Fibroblast of lung (primary cell): ENCODE measurements at regions not wholly inside any gene's neighbourhood (a gene's known extent, or its start where the extent isn't known, plus 50 kb on each side); places are given as distances from the start of the nearest gene placed in this dataset.

Source experiments
- DNase-seq, 2 donors: peaks; one replicate each; pipeline versions ENCODE4 v3.0.0 to v3.0.0-alpha.2; 2010; ENCODE audit warnings: low read depth in 2 of 2
- H2AFZ ChIP-seq: 2 replicates; pipeline ENCODE4 v1.5.1; 2012; ENCODE audit warnings: low read length, control low read depth, inconsistent platforms
- H3K27ac ChIP-seq: 2 replicates; pipeline ENCODE4 v1.5.1; 2011; ENCODE audit warnings: low read length, control low read depth; ENCODE audit not compliant: insufficient read depth
- H3K27me3 ChIP-seq: 2 replicates; pipeline ENCODE4 v1.5.1; 2011; ENCODE audit warnings: mild to moderate bottlenecking, low read length; ENCODE audit not compliant: control insufficient read depth, insufficient read depth
- H3K36me3 ChIP-seq: 2 replicates; pipeline ENCODE4 v1.5.1; 2011; ENCODE audit warnings: low read length; ENCODE audit not compliant: control insufficient read depth, insufficient read depth
- H3K4me1 ChIP-seq: 2 replicates; pipeline ENCODE4 v1.5.1; 2011; ENCODE audit warnings: low read length; ENCODE audit not compliant: control insufficient read depth, insufficient read depth; ENCODE audit errors: extremely low read depth
- H3K4me2 ChIP-seq: 2 replicates; pipeline ENCODE4 v1.5.1; 2011; ENCODE audit warnings: low read length, control low read depth; ENCODE audit not compliant: insufficient read depth; ENCODE audit errors: extremely low read depth
- H3K4me3 ChIP-seq, 4 experiments: fragments of 200-600 bp in 1 of 4; sonication (generic) in 1 of 4; replicated peaks in 1 of 4; 2 replicates each; pipeline ENCODE4 v1.5.1; 2011 to 2016; ENCODE audit warnings: low read length in 4 of 4, low read depth in 3 of 4, mild to moderate bottlenecking in 3 of 4, control low read depth in 2 of 4, inconsistent platforms in 1 of 4, mixed read lengths in 1 of 4; ENCODE audit not compliant: insufficient read depth in 1 of 4; ENCODE audit errors: control extremely low read depth in 1 of 4
- H3K79me2 ChIP-seq: 2 replicates; pipeline ENCODE4 v1.5.1; 2012; ENCODE audit warnings: mild to moderate bottlenecking, low read length, inconsistent platforms; ENCODE audit not compliant: control insufficient read depth, insufficient read depth
- H3K9ac ChIP-seq: 2 replicates; pipeline ENCODE4 v1.5.1; 2011; ENCODE audit warnings: mild to moderate bottlenecking, low read length, control low read depth; ENCODE audit not compliant: insufficient read depth
- H3K9me3 ChIP-seq: 2 replicates; pipeline ENCODE4 v1.5.1; 2012; ENCODE audit warnings: low read depth, low read length; ENCODE audit not compliant: control insufficient read depth, insufficient read depth
- H4K20me1 ChIP-seq: 2 replicates; pipeline ENCODE4 v1.5.1; 2011; ENCODE audit warnings: low read length; ENCODE audit not compliant: control insufficient read depth, insufficient read depth; ENCODE audit errors: extremely low read depth
- CTCF ChIP-seq, 2 donors: IDR thresholded peaks in 1 of 2; conservative IDR thresholded peaks in 1 of 2; 1 replicate in 1 of 2; 2 replicates in 1 of 2; pipeline ENCODE4 v1.5.1; 2011 to 2012; ENCODE audit warnings: low read length in 2 of 2, control low read depth in 1 of 2, inconsistent platforms in 1 of 2, low read depth in 1 of 2, mild to moderate bottlenecking in 1 of 2
- EZH2 ChIP-seq: IDR thresholded peaks from 2 replicates; pipeline ENCODE4 v1.5.1; 2012; ENCODE audit warnings: low read length, control low read depth, mild to moderate bottlenecking; ENCODE audit errors: missing control alignments

DNA sequence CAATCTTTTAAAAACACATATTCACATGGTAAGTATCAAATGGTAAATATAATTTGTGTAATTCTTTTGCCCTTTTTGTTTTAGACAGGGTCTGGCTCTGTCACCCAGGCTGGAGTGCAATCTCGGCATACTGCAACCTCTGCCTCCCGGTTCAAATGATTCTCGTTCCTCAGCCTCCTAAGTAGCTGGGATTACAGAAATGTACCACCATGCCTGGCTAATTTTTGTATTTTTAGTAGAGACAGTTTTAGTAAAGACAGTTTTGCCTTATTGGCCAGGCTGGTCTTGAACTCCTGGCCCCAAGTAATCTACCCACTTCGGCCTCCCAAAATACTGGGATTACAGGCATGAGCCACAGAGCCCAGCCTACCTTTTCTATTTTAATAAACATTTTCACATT, 182.2 kb downstream of the MYCN start:
- TF ChIP-seq CTCF (conservative IDR thresholded peaks at IDR 0.05 in 1 of 2, IDR thresholded peaks at IDR 0.05 in 1 of 2; ENCODE audit: low read depth in 1 of 2, low read length in 2 of 2) (no peak), EZH2 (no peak)

GRCh38 chr2:16121986-16122390, 181.6 kb downstream of the MYCN start:
- Histone ChIP-seq H3K9me3 (no peaks in the 10 kb centered on the region), H2AFZ (no peak overlapping the region), H3K4me2 (no peak overlapping the region), H3K27ac (no peak overlapping the region), H3K36me3 (no peaks in the 10 kb centered on the region), H3K4me3 (no peak overlapping the region), H3K9ac (no peak overlapping the region), H4K20me1 (no peaks in the 10 kb centered on the region), H3K79me2 (no peaks in the 10 kb centered on the region), H3K27me3 (no peaks in the 10 kb centered on the region), H3K4me1 (no peaks in the 10 kb centered on the region)
- TF ChIP-seq EZH2 (no peak), CTCF (conservative IDR thresholded peaks at IDR 0.05 in 1 of 2, IDR thresholded peaks at IDR 0.05 in 1 of 2; ENCODE audit: low read depth in 1 of 2, low read length in 2 of 2) (no peak)
- no peak for DNase-seq

More for the DNA sequence above, 182.2 kb downstream of the MYCN start:
- Histone ChIP-seq H3K4me3 (no peak overlapping the region), H4K20me1 (no peaks in the 10 kb centered on the region), H3K9me3 (no peaks in the 10 kb centered on the region), H3K4me1 (no peaks in the 10 kb centered on the region), H3K4me2 (no peak overlapping the region), H3K79me2 (no peaks in the 10 kb centered on the region), H3K27ac (no peak overlapping the region), H3K9ac (no peak overlapping the region), H3K27me3 (no peaks in the 10 kb centered on the region), H3K36me3 (no peaks in the 10 kb centered on the region), H2AFZ (no peak overlapping the region)
- DNase-seq = no peak

- H3K9ac ChIP-seq = no peak overlapping the region
These were observed 181.1 kb downstream of the MYCN start for GRCh38 chr2:16121231-16121985.

More at GRCh38 chr2:16121231-16121985, 181.1 kb downstream of the MYCN start:
- H2AFZ ChIP-seq = no peak overlapping the region
- H3K79me2 ChIP-seq = no peaks in the 10 kb centered on the region
- H3K4me2 ChIP-seq = no peak overlapping the region
- no peaks in the 10 kb centered on the region for H3K36me3 ChIP-seq
- no peaks in the 10 kb centered on the region for H3K9me3 ChIP-seq
- TF ChIP-seq CTCF (conservative IDR thresholded peaks at IDR 0.05 in 1 of 2, IDR thresholded peaks at IDR 0.05 in 1 of 2; ENCODE audit: low read depth in 1 of 2, low read length in 2 of 2) = no peak
- no peak for TF ChIP-seq EZH2
- H3K27me3 ChIP-seq = no peaks in the 10 kb centered on the region
- no peak for DNase-seq
- H3K4me3 ChIP-seq = no peak overlapping the region
- no peaks in the 10 kb centered on the region for H3K4me1 ChIP-seq
- no peak overlapping the region for H3K27ac ChIP-seq
- no peaks in the 10 kb centered on the region for H4K20me1 ChIP-seq
